ENCODE measurements at regions not wholly inside any gene's neighbourhood (a gene's known extent, or its start where the extent isn't known, plus 50 kb on each side); places are given as distances from the start of the nearest gene placed in this dataset.

GRCh38 chr18:25704494-25704893, 352.5 kb upstream of the ZNF521 start:
- no TSS peak for BruUV-seq (replicated peaks)
- H3K9me3 Mint-ChIP-seq (ENCODE audit: unreplicated experiment): no peaks in the 10 kb centered on the region
- DNase-seq: no peak
- POLR2A ChIA-PET: no interaction called here
- CTCF ChIA-PET: no interaction called here
- Histone ChIP-seq H3K27me3 (replicated peaks; ENCODE audit: control insufficient read depth, insufficient read depth, low read length) (no peaks in the 10 kb centered on the region), H3K4me3 (ENCODE audit: low read depth, low read length) (no peak overlapping the region), H3K9me3 (no peaks in the 10 kb centered on the region), H3K36me3 (ENCODE audit: control insufficient read depth, insufficient read depth, low read length) (no peaks in the 10 kb centered on the region), H3K4me1 (no peaks in the 10 kb centered on the region)
- no peak overlapping the region for H3K27ac Mint-ChIP-seq (ENCODE audit: unreplicated experiment)
- H3K4me1 Mint-ChIP-seq (ENCODE audit: low read depth, unreplicated experiment): no peaks in the 10 kb centered on the region
- peaks cover 13% of the 10 kb centered on the region for H3K27me3 Mint-ChIP-seq (ENCODE audit: insufficient read depth, unreplicated experiment)
- H3K4me3 Mint-ChIP-seq (ENCODE audit: unreplicated experiment): no peak overlapping the region
- no peak for TF ChIP-seq CTCF (IDR thresholded peaks at IDR 0.05; ENCODE audit: insufficient read depth in 1 of 2, low read depth in 1 of 2, low read length in 1 of 2, severe bottlenecking in 1 of 2, unreplicated experiment in 1 of 2)
- H3K36me3 Mint-ChIP-seq (ENCODE audit: insufficient read depth, unreplicated experiment): no peaks in the 10 kb centered on the region
- intact Hi-C loops (cut with micrococcal nuclease; ENCODE audit: unreplicated experiment): no loop called here

- H3K36me3 ChIP-seq (ENCODE audit: control insufficient read depth, insufficient read depth, low read length): no peaks in the 10 kb centered on the region
- TF ChIP-seq CTCF (IDR thresholded peaks at IDR 0.05; ENCODE audit: insufficient read depth in 1 of 2, low read depth in 1 of 2, low read length in 1 of 2, severe bottlenecking in 1 of 2, unreplicated experiment in 1 of 2): no peak
- no peaks in the 10 kb centered on the region for H3K9me3 ChIP-seq
- no peaks in the 10 kb centered on the region for H3K4me1 ChIP-seq
- no peaks in the 10 kb centered on the region for H3K36me3 Mint-ChIP-seq (ENCODE audit: insufficient read depth, unreplicated experiment)
- DNase-seq: no peak
- H3K4me1 Mint-ChIP-seq (ENCODE audit: low read depth, unreplicated experiment): no peaks in the 10 kb centered on the region
- H3K9me3 Mint-ChIP-seq (ENCODE audit: unreplicated experiment): no peaks in the 10 kb centered on the region
- intact Hi-C loops (cut with micrococcal nuclease; ENCODE audit: unreplicated experiment): no loop called here
- peaks cover 14% of the 10 kb centered on the region for H3K27me3 Mint-ChIP-seq (ENCODE audit: insufficient read depth, unreplicated experiment)
- no peak overlapping the region for H3K4me3 Mint-ChIP-seq (ENCODE audit: unreplicated experiment)
- no peak overlapping the region for H3K4me3 ChIP-seq (ENCODE audit: low read depth, low read length)
- POLR2A ChIA-PET: no interaction called here
- CTCF ChIA-PET: no interaction called here
- BruUV-seq (replicated peaks): no TSS peak
- no peaks in the 10 kb centered on the region for H3K27me3 ChIP-seq (replicated peaks; ENCODE audit: control insufficient read depth, insufficient read depth, low read length)
- no peak overlapping the region for H3K27ac Mint-ChIP-seq (ENCODE audit: unreplicated experiment)
These were observed 352.1 kb upstream of the ZNF521 start for GRCh38 chr18:25704071-25704470.

GRCh38 chr18:25701821-25702220, 349.9 kb upstream of the ZNF521 start:
- Mint-ChIP-seq H3K4me3 (ENCODE audit: unreplicated experiment) (no peak overlapping the region), H3K36me3 (ENCODE audit: insufficient read depth, unreplicated experiment) (no peaks in the 10 kb centered on the region), H3K4me1 (ENCODE audit: low read depth, unreplicated experiment) (no peaks in the 10 kb centered on the region), H3K27ac (ENCODE audit: unreplicated experiment) (no peak overlapping the region), H3K9me3 (ENCODE audit: unreplicated experiment) (no peaks in the 10 kb centered on the region), H3K27me3 (ENCODE audit: insufficient read depth, unreplicated experiment) (peaks cover 11% of the 10 kb centered on the region)
- Histone ChIP-seq H3K4me1 (no peaks in the 10 kb centered on the region), H3K36me3 (ENCODE audit: control insufficient read depth, insufficient read depth, low read length) (no peaks in the 10 kb centered on the region), H3K9me3 (no peaks in the 10 kb centered on the region), H3K27me3 (replicated peaks; ENCODE audit: control insufficient read depth, insufficient read depth, low read length) (no peaks in the 10 kb centered on the region), H3K4me3 (ENCODE audit: low read depth, low read length) (no peak overlapping the region)
- no peak for DNase-seq
- no peak for TF ChIP-seq CTCF (IDR thresholded peaks at IDR 0.05; ENCODE audit: insufficient read depth in 1 of 2, low read depth in 1 of 2, low read length in 1 of 2, severe bottlenecking in 1 of 2, unreplicated experiment in 1 of 2)
- CTCF ChIA-PET: no interaction called here
- intact Hi-C loops (cut with micrococcal nuclease; ENCODE audit: unreplicated experiment): no loop called here
- POLR2A ChIA-PET: no interaction called here
- BruUV-seq (replicated peaks): no TSS peak
